ENCODE measurements at regions not wholly inside any gene's neighbourhood (a gene's known extent, or its start where the extent isn't known, plus 50 kb on each side); places are given as distances from the start of the nearest gene placed in this dataset.

DNA sequence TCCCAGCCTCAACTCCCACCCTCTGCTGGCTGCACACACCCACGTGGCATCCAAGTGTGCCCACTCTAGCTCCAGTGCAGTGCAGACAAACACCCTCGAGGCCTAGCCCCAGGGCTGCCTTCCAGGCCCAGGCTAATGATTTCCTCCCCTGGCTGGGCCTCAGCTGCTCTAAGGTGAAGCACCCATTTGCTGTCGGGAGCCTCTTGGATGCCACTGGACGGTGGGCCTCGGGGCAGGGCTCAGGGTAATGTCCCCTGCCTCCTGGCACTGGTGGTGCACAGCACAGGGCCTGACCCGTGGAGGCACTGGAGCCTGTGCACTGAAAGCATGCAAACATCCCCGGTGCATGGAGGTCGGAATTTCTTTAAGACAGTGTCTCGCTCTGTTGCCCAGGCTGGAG, 635.2 kb downstream of the TBC1D22A start:
- TF ChIP-seq GABPA (IDR thresholded peaks at IDR 0.05; ENCODE audit: low read depth), result no peak
- TF ChIP-seq POLR2AphosphoS5 (IDR thresholded peaks at IDR 0.05; ENCODE audit: low read depth), result no peak
- TF ChIP-seq, protein P1, sequence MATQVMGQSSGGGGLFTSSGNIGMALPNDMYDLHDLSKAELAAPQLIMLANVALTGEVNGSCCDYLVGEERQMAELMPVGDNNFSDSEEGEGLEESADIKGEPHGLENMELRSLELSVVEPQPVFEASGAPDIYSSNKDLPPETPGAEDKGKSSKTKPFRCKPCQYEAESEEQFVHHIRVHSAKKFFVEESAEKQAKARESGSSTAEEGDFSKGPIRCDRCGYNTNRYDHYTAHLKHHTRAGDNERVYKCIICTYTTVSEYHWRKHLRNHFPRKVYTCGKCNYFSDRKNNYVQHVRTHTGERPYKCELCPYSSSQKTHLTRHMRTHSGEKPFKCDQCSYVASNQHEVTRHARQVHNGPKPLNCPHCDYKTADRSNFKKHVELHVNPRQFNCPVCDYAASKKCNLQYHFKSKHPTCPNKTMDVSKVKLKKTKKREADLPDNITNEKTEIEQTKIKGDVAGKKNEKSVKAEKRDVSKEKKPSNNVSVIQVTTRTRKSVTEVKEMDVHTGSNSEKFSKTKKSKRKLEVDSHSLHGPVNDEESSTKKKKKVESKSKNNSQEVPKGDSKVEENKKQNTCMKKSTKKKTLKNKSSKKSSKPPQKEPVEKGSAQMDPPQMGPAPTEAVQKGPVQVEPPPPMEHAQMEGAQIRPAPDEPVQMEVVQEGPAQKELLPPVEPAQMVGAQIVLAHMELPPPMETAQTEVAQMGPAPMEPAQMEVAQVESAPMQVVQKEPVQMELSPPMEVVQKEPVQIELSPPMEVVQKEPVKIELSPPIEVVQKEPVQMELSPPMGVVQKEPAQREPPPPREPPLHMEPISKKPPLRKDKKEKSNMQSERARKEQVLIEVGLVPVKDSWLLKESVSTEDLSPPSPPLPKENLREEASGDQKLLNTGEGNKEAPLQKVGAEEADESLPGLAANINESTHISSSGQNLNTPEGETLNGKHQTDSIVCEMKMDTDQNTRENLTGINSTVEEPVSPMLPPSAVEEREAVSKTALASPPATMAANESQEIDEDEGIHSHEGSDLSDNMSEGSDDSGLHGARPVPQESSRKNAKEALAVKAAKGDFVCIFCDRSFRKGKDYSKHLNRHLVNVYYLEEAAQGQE (IDR thresholded peaks at IDR 0.05; ENCODE audit: insufficient replicate concordance, low read depth), result no peak
- no peak for TF ChIP-seq SPI1 (IDR thresholded peaks at IDR 0.05; ENCODE audit: borderline replicate concordance, low read depth)
- TF ChIP-seq, protein P2, sequence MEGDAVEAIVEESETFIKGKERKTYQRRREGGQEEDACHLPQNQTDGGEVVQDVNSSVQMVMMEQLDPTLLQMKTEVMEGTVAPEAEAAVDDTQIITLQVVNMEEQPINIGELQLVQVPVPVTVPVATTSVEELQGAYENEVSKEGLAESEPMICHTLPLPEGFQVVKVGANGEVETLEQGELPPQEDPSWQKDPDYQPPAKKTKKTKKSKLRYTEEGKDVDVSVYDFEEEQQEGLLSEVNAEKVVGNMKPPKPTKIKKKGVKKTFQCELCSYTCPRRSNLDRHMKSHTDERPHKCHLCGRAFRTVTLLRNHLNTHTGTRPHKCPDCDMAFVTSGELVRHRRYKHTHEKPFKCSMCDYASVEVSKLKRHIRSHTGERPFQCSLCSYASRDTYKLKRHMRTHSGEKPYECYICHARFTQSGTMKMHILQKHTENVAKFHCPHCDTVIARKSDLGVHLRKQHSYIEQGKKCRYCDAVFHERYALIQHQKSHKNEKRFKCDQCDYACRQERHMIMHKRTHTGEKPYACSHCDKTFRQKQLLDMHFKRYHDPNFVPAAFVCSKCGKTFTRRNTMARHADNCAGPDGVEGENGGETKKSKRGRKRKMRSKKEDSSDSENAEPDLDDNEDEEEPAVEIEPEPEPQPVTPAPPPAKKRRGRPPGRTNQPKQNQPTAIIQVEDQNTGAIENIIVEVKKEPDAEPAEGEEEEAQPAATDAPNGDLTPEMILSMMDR (IDR thresholded peaks at IDR 0.05; ENCODE audit: insufficient read depth, low read length), result no peak
- H3K4me3 ChIP-seq (replicated peaks; ENCODE audit: insufficient read depth, low read length), result no peak overlapping the region
- no peaks in the 10 kb centered on the region for H3K27me3 ChIP-seq (ENCODE audit: insufficient read depth, poor library complexity, severe bottlenecking)
- no peak overlapping the region for H3K27ac ChIP-seq (replicated peaks)
- no peak for DNase-seq (ENCODE audit: low read depth in 1 of 2, low spot score in 1 of 2)

DNA sequence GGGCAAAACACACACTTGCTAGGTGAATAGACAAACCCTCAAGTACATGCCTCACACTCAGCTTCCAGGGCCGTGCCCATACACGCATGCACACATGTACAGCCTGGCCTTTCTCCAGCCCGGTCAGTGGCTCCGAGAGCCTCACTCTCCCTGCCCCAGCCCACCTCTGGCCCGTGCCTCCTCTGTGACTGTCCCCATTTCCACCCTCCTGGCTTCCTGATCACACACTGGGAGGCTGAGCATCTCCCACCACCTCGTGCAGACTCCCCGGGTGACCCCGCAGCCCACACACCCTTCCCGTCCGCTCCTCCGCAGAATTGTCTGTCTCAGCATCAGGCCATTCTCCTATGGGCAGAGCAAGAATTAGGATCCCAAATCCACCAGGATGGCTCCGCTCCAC, 634.1 kb downstream of the TBC1D22A start:
- TF ChIP-seq GABPA (IDR thresholded peaks at IDR 0.05; ENCODE audit: low read depth), result no peak
- H3K27me3 ChIP-seq (ENCODE audit: insufficient read depth, poor library complexity, severe bottlenecking), result no peaks in the 10 kb centered on the region
- DNase-seq (ENCODE audit: low read depth in 1 of 2, low spot score in 1 of 2), result no peak
- H3K27ac ChIP-seq (replicated peaks), result no peak overlapping the region
- H3K4me3 ChIP-seq (replicated peaks; ENCODE audit: insufficient read depth, low read length), result no peak overlapping the region

DNA sequence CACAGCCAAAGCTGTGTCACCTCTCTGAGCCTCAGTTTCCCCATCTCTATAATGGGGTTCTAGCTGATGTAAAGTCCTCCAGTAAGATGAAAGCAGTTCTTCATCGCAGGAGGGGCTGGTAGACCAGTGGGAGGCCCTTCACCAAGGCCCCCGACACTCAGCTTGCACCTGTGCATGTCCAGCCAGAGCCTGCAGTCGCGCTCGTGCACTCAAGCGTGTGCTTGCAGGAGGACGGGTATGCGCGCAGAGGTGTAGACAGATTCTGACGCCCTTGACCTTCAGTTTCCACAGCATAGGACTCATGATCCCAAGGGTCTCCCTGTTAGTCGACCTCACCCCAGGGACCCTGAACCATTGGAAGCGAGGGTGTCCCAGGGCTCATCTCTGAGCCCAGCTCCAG, 633.7 kb downstream of the TBC1D22A start:
- Histone ChIP-seq H3K4me3 (replicated peaks; ENCODE audit: insufficient read depth, low read length) (no peak overlapping the region), H3K27me3 (ENCODE audit: insufficient read depth, poor library complexity, severe bottlenecking) (no peaks in the 10 kb centered on the region), H3K27ac (replicated peaks) (no peak overlapping the region)
- no peak for DNase-seq (ENCODE audit: low read depth in 1 of 2, low spot score in 1 of 2)
- TF ChIP-seq, protein P2 (IDR thresholded peaks at IDR 0.05; ENCODE audit: insufficient read depth, low read length), result no peak
- no peak for TF ChIP-seq GABPA (IDR thresholded peaks at IDR 0.05; ENCODE audit: low read depth)
- no peak for TF ChIP-seq SPI1 (IDR thresholded peaks at IDR 0.05; ENCODE audit: borderline replicate concordance, low read depth)
- no peak for TF ChIP-seq POLR2AphosphoS5 (IDR thresholded peaks at IDR 0.05; ENCODE audit: low read depth)
- TF ChIP-seq, protein P1 (IDR thresholded peaks at IDR 0.05; ENCODE audit: insufficient replicate concordance, low read depth), result no peak

DNA sequence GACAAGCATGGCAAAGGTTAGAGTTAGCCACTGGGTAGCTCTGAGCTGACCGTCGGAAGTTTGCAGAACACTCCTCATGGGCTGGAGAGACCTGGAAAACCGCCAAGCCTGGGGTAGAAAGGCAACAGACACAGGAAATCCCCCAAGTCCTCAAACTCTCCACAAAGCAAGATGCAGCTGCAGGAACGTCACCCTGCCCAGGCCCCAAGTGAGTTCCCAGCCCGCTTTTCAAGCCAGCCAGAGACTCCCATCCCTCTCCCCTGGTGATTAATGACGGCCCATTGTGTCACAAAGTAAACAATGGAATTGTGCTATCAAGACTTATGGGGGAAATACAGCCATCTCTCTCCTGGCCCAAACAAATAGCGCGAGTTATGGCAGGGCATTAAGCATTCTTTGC, 633.0 kb downstream of the TBC1D22A start:
- no peak overlapping the region for H3K27ac ChIP-seq (replicated peaks)
- DNase-seq (ENCODE audit: low read depth in 1 of 2, low spot score in 1 of 2), result no peak
- H3K4me3 ChIP-seq (replicated peaks; ENCODE audit: insufficient read depth, low read length), result no peak overlapping the region
- TF ChIP-seq, protein P1 (IDR thresholded peaks at IDR 0.05; ENCODE audit: insufficient replicate concordance, low read depth), result no peak
- no peak for TF ChIP-seq SPI1 (IDR thresholded peaks at IDR 0.05; ENCODE audit: borderline replicate concordance, low read depth)
- TF ChIP-seq, protein P2 (IDR thresholded peaks at IDR 0.05; ENCODE audit: insufficient read depth, low read length), result no peak
- H3K27me3 ChIP-seq (ENCODE audit: insufficient read depth, poor library complexity, severe bottlenecking), result no peaks in the 10 kb centered on the region

All from HL-60 (cell line).